Adipocyte (in vitro differentiated cells): ENCODE measurements at regions not wholly inside any gene's neighbourhood (a gene's known extent, or its start where the extent isn't known, plus 50 kb on each side); places are given as distances from the start of the nearest gene placed in this dataset.
"Not testable (repeated sequence)": the region's sequence is repeated elsewhere in the genome, so short reads cannot be mapped to it uniquely, and the experiment has no call there.

ENCODE experiments used
- DNase-seq: peaks from one replicate; pipeline ENCODE4 v3.0.0-alpha.2; 2015; ENCODE audit warnings: low read depth
- H3K27me3 ChIP-seq: replicated peaks from 2 replicates; pipeline ENCODE4 v1.7.0; 2013; ENCODE audit warnings: mild to moderate bottlenecking, low read length, moderate library complexity; ENCODE audit not compliant: control insufficient read depth, insufficient read depth
- H3K36me3 ChIP-seq: 2 replicates; pipeline ENCODE4 v1.7.0; 2013; ENCODE audit warnings: low read length, mild to moderate bottlenecking, moderate library complexity; ENCODE audit not compliant: control insufficient read depth, insufficient read depth, severe bottlenecking
- H3K4me1 ChIP-seq: 2 replicates; pipeline ENCODE4 v1.7.0; 2013; ENCODE audit warnings: mild to moderate bottlenecking, low read length, moderate library complexity; ENCODE audit not compliant: control insufficient read depth, insufficient read depth
- H3K4me3 ChIP-seq: 2 replicates; pipeline ENCODE4 v1.7.0; 2013; ENCODE audit warnings: mild to moderate bottlenecking, low read length, moderate library complexity
- H3K9ac ChIP-seq: 2 replicates; pipeline ENCODE4 v1.7.0; 2013; ENCODE audit warnings: mild to moderate bottlenecking, low read length, moderate library complexity
- H3K9me3 ChIP-seq: 2 replicates; pipeline ENCODE4 v1.7.0; 2013; ENCODE audit warnings: mild to moderate bottlenecking, low read length, moderate library complexity; ENCODE audit not compliant: control insufficient read depth

DNA sequence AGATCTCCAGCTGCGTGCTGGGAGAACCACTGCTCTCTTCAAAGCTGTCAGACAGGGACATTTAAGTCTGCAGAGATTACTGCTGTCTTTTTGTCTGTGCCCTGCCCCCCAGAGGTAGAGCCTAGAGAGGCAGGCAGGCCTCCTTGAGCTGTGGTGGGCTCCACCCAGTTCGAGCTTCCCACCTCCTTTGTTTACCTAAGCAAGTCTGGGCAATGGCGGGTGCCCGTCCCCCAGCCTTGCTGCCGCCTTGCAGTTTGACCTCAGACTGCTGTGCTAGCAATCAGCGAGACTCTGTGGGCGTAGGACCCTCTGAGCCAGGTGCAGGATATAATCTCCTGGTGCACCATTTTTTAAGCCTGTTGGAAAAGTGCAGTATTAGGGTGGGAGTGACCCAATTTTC is 128.6 kb downstream of the ACTR3 start:
- H3K27me3 ChIP-seq, H3K4me3 ChIP-seq, H3K4me1 ChIP-seq, H3K9me3 ChIP-seq, DNase-seq, H3K9ac ChIP-seq, H3K36me3 ChIP-seq: not testable (repeated sequence)

DNA sequence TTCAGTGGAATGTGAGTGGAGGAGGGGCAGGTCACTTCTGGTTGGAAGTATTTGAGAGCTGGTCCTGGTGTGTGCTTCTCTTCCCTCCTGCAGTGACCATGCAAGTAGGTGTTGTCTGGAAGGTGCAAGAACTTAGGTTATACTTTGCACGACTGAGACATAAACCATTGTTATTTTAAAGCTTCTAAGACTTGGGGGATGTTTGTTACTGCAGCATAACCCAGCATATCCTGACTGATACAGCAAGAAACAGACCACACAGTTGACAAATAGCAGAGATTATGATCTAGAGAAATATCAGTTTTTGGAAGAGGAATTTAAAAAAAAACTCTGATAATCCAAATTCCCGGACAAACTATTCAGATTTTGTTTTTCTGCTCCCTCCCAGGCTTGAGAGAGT is 130.8 kb downstream of the ACTR3 start:
- H3K36me3 ChIP-seq: no peaks in the 10 kb centered on the region

DNA sequence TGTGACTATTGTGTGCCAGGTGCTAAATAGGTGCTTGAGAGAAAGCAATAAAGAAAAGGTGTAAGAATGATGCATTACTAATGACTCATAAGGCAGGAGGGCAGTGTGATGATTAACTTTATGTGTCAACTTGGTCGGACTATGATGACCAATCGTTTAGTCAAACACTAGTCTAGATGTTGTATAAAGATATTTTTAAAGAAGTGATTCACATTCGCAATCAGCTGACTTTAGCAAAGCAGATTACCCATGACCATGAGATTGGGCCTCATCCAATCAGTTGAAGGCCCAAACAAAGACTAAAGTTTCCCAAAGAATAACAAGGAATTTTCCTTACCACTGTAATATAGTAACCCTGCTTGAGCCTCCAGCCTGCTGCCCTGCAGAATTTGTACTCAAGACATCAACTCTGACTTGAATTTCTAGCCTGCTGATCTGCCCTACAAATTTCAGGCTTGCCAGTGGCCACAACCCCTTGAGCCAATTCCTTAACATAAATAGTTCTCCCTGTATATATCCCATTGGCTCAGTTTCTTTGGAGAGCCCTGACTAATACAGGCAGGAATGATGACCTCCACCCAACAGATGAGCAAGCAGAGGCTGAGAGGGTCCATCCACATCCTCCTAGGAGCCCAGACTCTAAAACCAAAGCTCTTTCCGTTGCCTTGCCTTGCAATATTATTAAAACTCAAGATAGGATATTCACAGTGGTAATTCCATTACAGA is 132.6 kb downstream of the ACTR3 start:
- DNase-seq: peak; percentile 18
- H3K9me3 ChIP-seq: peaks cover 6% of the 10 kb centered on the region
- H3K4me3 ChIP-seq: no peak overlapping the region
- no peak overlapping the region for H3K9ac ChIP-seq
- no peaks in the 10 kb centered on the region for H3K4me1 ChIP-seq
- H3K27me3 ChIP-seq: no peaks in the 10 kb centered on the region
- H3K36me3 ChIP-seq: no peaks in the 10 kb centered on the region

More for the DNA sequence above, 130.8 kb downstream of the ACTR3 start:
- DNase-seq: no peak
- H3K27me3 ChIP-seq: no peaks in the 10 kb centered on the region
- H3K9me3 ChIP-seq: peaks cover 6% of the 10 kb centered on the region
- no peak overlapping the region for H3K4me3 ChIP-seq
- H3K4me1 ChIP-seq: no peaks in the 10 kb centered on the region
- H3K9ac ChIP-seq: no peak overlapping the region

DNA sequence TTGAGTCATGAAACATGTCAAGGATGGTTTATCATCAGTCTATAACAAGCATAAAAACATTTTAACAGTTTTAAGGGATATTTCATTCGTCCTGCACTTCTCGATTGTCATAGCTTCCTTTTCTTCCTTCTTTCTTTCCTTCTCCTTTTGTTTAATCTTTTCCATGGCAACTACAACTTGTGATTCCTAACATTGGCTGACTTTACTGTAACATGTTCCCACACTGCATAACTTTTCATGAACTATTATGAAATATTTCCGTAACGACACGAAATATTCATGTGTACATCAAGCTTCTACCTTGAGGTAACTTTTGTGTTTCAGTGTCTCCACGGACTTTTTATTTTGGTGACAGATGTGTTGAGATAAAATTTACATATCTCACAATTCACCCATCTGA is 134.4 kb downstream of the ACTR3 start:
- no peak overlapping the region for H3K4me3 ChIP-seq
- no peaks in the 10 kb centered on the region for H3K4me1 ChIP-seq
- DNase-seq: no peak
- H3K27me3 ChIP-seq: no peaks in the 10 kb centered on the region
- no peaks in the 10 kb centered on the region for H3K36me3 ChIP-seq
- H3K9me3 ChIP-seq: peaks cover 10% of the 10 kb centered on the region
- no peak overlapping the region for H3K9ac ChIP-seq

DNA sequence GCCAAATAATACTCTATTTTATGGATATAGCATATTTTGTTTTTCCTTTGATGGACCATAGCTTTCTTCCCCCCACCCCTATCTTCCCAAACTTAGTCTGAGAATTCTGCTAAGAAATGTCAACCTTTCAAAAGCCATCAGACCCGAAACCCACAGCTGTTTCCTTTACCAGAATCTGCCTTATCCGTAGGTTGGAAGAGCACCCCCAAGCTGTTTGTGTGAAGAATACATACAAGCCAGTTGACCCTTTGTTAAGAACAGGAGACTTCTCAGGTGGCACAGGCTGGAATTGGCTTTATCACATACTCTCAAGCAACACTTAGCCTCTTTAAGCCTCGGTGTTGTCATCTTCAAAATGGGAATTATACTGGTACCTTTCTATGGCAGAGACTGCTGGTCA is 135.1 kb downstream of the ACTR3 start:
- no peaks in the 10 kb centered on the region for H3K36me3 ChIP-seq
- H3K4me1 ChIP-seq: no peaks in the 10 kb centered on the region
- no peak for DNase-seq
- H3K27me3 ChIP-seq: no peaks in the 10 kb centered on the region
- H3K4me3 ChIP-seq: no peak overlapping the region
- H3K9ac ChIP-seq: no peak overlapping the region
- peaks cover 10% of the 10 kb centered on the region for H3K9me3 ChIP-seq

DNA sequence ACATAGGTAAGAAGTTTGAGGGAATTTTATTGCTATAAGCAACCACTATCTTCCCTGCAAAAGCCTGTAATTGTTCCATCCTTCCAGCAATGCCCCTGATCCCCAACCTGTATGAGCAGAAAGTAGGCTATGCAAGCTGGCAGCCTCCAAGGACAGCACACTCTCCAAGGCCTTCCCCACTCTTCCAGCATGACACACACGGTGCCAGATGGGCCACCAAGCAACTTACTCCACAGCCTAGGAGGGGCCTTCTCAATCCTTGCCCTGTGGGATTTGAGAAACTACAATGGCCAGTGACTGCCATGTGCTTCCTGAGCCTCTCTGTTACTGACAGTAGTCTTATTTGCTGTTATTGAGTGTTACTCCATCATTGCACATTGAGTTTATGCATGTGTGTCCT is 137.5 kb downstream of the ACTR3 start:
- Histone ChIP-seq H3K4me3 (no peak overlapping the region), H3K9ac (no peak overlapping the region), H3K27me3 (peaks cover 5% of the 10 kb centered on the region), H3K4me1 (no peaks in the 10 kb centered on the region), H3K9me3 (peaks cover 4% of the 10 kb centered on the region), H3K36me3 (no peaks in the 10 kb centered on the region)
- no peak for DNase-seq

DNA sequence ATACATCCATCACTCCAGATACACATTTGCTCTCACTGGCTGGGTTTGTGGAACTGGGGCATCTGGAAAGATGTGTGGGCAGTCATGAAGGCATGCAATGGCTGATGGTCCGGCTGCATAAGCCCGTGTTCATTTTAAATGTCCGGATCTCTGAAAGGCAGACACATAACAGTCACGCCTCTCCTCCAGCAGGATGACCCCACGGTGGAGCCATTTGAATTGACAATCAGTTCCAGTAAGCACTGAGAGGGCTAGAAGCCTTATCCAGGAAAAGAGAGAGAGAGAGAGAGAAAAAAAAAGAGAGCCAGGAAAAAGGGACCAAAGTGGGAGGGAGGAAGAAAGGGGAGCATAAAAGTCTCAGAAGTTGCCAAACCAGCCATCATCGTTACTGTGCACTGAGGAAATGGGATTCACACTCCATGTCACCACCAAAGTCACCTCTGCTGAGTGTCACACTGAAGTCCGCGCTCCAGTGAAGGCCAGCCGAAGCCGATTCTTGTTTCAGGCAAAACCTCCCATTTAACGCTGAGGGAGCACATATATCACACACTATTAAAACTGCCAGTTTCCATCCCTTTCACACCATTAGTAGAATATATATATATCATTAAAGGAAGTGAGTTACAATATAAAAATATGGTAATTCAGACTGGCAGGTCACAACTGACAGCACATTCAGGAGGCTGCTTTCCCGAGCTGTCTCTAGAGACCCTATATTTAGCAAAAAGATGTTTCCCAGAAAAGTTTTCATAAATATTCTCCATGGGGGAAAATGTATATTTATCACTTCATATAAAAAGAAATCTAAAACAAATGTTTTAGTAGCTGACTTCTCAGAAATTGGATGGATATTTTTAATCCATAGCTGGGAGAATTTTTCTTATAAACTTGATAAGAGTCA is 142.0 kb downstream of the ACTR3 start:
- Histone ChIP-seq H3K9me3 (peaks cover 4% of the 10 kb centered on the region), H3K9ac (no peak overlapping the region), H3K36me3 (no peaks in the 10 kb centered on the region), H3K27me3 (peaks cover 5% of the 10 kb centered on the region), H3K4me3 (no peak overlapping the region), H3K4me1 (no peaks in the 10 kb centered on the region)
- DNase-seq: no peak

DNA sequence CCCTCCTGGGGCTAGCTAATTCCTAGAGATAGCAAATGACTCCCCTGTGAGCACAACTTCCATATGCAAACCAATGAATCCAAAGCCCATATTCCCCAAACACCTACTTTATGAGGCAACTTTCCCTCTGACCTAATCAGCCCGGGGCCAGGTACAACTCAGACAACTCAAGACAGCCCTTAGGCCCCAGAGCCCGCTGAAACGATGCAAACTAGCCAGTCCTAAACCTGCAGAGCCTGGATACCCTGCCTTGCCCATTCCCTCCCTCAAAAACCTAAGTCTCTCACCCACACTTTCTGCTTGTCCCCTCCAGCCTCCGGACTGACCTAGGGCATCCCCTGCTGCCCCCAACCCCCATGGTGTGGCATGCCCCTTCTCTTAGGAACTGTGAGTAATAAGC is 142.8 kb downstream of the ACTR3 start:
- H3K9ac ChIP-seq: no peak overlapping the region
- no peak for DNase-seq
- no peaks in the 10 kb centered on the region for H3K4me1 ChIP-seq
- peaks cover 4% of the 10 kb centered on the region for H3K9me3 ChIP-seq
- no peaks in the 10 kb centered on the region for H3K36me3 ChIP-seq
- H3K27me3 ChIP-seq: peaks cover 5% of the 10 kb centered on the region
- H3K4me3 ChIP-seq: no peak overlapping the region

DNA sequence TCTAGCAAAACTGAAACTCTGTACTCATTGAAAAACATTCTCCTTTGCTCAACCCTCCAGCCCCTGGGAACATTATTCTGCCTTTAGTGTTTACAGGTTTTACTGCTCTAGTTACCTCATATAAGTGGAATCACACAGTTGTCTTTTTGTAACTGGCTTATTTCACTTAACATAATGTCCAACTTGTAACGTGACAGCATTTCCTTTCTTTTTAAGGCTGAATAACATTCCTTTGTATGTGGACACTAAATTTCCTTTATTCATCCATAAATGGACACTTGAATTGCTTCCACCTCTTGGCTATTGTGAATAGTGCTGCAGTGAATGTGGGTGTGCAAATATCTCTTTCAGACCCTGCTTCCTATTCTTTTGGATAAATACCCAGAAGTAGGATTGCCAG is 144.9 kb downstream of the ACTR3 start:
- H3K9ac ChIP-seq: no peak overlapping the region
- H3K27me3 ChIP-seq: peaks cover 8% of the 10 kb centered on the region
- H3K4me1 ChIP-seq: no peaks in the 10 kb centered on the region
- H3K36me3 ChIP-seq: no peaks in the 10 kb centered on the region
- H3K9me3 ChIP-seq: no peaks in the 10 kb centered on the region
- no peak overlapping the region for H3K4me3 ChIP-seq
- DNase-seq: no peak

DNA sequence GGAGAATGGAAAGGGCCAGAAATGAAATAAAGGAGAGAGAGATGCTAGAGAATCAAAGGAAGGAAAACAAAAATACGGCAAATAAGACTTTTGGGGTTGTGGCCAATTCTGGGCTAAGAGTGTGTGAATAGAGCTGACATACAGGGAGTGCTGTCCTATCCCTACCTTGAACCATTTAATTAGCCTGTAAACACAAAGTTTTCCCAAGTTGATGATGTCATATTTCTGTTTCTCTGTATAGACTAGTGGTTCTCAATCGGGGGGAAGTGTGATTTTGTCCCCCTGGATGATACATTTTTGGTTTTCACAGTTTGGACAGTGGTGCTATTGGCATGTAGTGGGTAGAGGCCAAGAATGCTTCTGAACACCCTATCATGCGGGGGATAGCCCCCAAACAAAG is 148.8 kb downstream of the ACTR3 start:
- no peak for DNase-seq
- no peaks in the 10 kb centered on the region for H3K9me3 ChIP-seq
- H3K36me3 ChIP-seq: no peaks in the 10 kb centered on the region
- H3K27me3 ChIP-seq: peaks cover 12% of the 10 kb centered on the region
- H3K9ac ChIP-seq: no peak overlapping the region
- no peaks in the 10 kb centered on the region for H3K4me1 ChIP-seq
- H3K4me3 ChIP-seq: no peak overlapping the region

DNA sequence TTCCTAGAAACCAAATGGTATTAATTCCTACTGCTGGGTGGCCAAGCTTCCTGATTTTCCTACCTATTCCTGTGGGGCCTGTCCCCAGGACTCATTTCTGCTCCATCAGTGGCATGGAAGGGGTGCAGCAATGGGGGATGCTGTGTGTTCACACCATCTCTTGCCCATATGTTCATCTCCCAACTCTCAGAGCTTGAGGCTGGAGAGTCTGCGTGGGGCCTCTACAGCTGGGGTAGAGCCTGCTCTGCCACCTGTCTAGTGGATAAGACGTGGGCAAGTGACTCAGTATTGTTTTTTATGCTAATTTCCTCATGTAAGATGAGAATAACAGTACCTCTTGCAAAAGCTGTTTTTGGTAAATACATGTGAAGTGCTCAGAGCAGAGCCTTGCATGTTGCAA is 149.8 kb downstream of the ACTR3 start:
- peaks cover 12% of the 10 kb centered on the region for H3K27me3 ChIP-seq

More for the DNA sequence above, 149.8 kb downstream of the ACTR3 start:
- no peaks in the 10 kb centered on the region for H3K9me3 ChIP-seq
- H3K36me3 ChIP-seq: no peaks in the 10 kb centered on the region
- no peaks in the 10 kb centered on the region for H3K4me1 ChIP-seq
- no peak for DNase-seq
- H3K4me3 ChIP-seq: no peak overlapping the region
- no peak overlapping the region for H3K9ac ChIP-seq
